Ectodermal cell (in vitro differentiated cells): ENCODE measurements at regions not wholly inside any gene's neighbourhood (a gene's known extent, or its start where the extent isn't known, plus 50 kb on each side); places are given as distances from the start of the nearest gene placed in this dataset.

Experiments used
- H3K27ac ChIP-seq: 2 replicates; pipeline ENCODE4 v1.7.0; 2013; ENCODE audit warnings: mild to moderate bottlenecking, low read depth, low read length; ENCODE audit not compliant: insufficient read depth, poor library complexity, severe bottlenecking
- H3K27me3 ChIP-seq: 2 replicates; pipeline ENCODE4 v1.7.0; 2013; ENCODE audit warnings: mild to moderate bottlenecking, low read length; ENCODE audit not compliant: insufficient read depth, control insufficient read depth, poor library complexity, severe bottlenecking
- H3K36me3 ChIP-seq: one replicate; pipeline ENCODE4 v1.7.0; 2013; ENCODE audit warnings: low read length; ENCODE audit not compliant: control insufficient read depth, insufficient read depth
- H3K4me1 ChIP-seq: one replicate; pipeline ENCODE4 v1.7.0; 2013; ENCODE audit warnings: low read length; ENCODE audit not compliant: control insufficient read depth, insufficient read depth
- H3K4me3 ChIP-seq: 2 replicates; pipeline ENCODE4 v1.7.0; 2013; ENCODE audit warnings: low read depth, low read length, control low read depth; ENCODE audit not compliant: insufficient read depth
- H3K9me3 ChIP-seq: 2 replicates; pipeline ENCODE4 v1.7.0; 2013; ENCODE audit warnings: mild to moderate bottlenecking, low read length, moderate library complexity; ENCODE audit not compliant: control insufficient read depth
- WGBS, 2 experiments: methylation state at CpG; one replicate each; pipeline ENCODE4 v1.1.7; 2013; ENCODE audit warnings: missing lambda C conversion rate in 2 of 2; 5-methylcytosine and 5-hydroxymethylcytosine counted together

GRCh38 chr2:217304582-217304981, 444.7 kb upstream of the TNP1 start:
- no peaks in the 10 kb centered on the region for H3K27me3 ChIP-seq
- H3K9me3 ChIP-seq: no peaks in the 10 kb centered on the region
- no peak overlapping the region for H3K27ac ChIP-seq
- no peak overlapping the region for H3K4me3 ChIP-seq
- H3K4me1 ChIP-seq: no peaks in the 10 kb centered on the region
- no peaks in the 10 kb centered on the region for H3K36me3 ChIP-seq

GRCh38 chr2:217302856-217303255, 443.0 kb upstream of the TNP1 start:
- Histone ChIP-seq H3K27me3 (no peaks in the 10 kb centered on the region), H3K4me1 (no peaks in the 10 kb centered on the region), H3K4me3 (no peak overlapping the region), H3K27ac (no peak overlapping the region), H3K9me3 (no peaks in the 10 kb centered on the region), H3K36me3 (no peaks in the 10 kb centered on the region)
- 92 to 95% methylated on average over 3 of the region's 3 CpGs for WGBS, 2 experiments

- Histone ChIP-seq H3K36me3 (no peaks in the 10 kb centered on the region), H3K9me3 (no peaks in the 10 kb centered on the region), H3K4me1 (no peaks in the 10 kb centered on the region), H3K27ac (no peak overlapping the region), H3K27me3 (no peaks in the 10 kb centered on the region), H3K4me3 (no peak overlapping the region)
- 91 to 93% methylated on average over 4 of the region's 4 CpGs for WGBS, 2 experiments
These were observed 441.5 kb upstream of the TNP1 start for GRCh38 chr2:217301142-217301925.

- Histone ChIP-seq H3K9me3 (no peaks in the 10 kb centered on the region), H3K4me3 (no peak overlapping the region), H3K27ac (no peak overlapping the region), H3K27me3 (no peaks in the 10 kb centered on the region), H3K4me1 (no peaks in the 10 kb centered on the region), H3K36me3 (no peaks in the 10 kb centered on the region)
- 100% methylated on average over 1 of the region's 1 CpG; no CpG with 5 or more reads in 1 of the 2 experiments for WGBS, 2 experiments
These were observed 439.7 kb upstream of the TNP1 start for GRCh38 chr2:217299590-217299989.

- Histone ChIP-seq H3K27ac (no peak overlapping the region), H3K4me1 (no peaks in the 10 kb centered on the region), H3K27me3 (no peaks in the 10 kb centered on the region), H3K4me3 (no peak overlapping the region), H3K36me3 (no peaks in the 10 kb centered on the region), H3K9me3 (no peaks in the 10 kb centered on the region)
- WGBS, 2 experiments: 89 to 100% methylated on average over 1 to 2 of the region's 2 CpGs
These were observed 437.2 kb upstream of the TNP1 start for GRCh38 chr2:217297096-217297495.

- WGBS, 2 experiments: 98 to 100% methylated on average over 2 to 4 of the region's 4 CpGs
- Histone ChIP-seq H3K4me3 (no peak overlapping the region), H3K27ac (no peak overlapping the region), H3K4me1 (peaks cover 12% of the 10 kb centered on the region), H3K27me3 (no peaks in the 10 kb centered on the region), H3K36me3 (no peaks in the 10 kb centered on the region), H3K9me3 (no peaks in the 10 kb centered on the region)
These were observed 435.0 kb upstream of the TNP1 start for GRCh38 chr2:217294818-217295217.

- Histone ChIP-seq H3K27ac (no peak overlapping the region), H3K4me1 (peaks cover 18% of the 10 kb centered on the region), H3K9me3 (no peaks in the 10 kb centered on the region), H3K27me3 (no peaks in the 10 kb centered on the region), H3K36me3 (no peaks in the 10 kb centered on the region), H3K4me3 (no peak overlapping the region)
- 82 to 85% methylated on average over 2 of the region's 2 CpGs for WGBS, 2 experiments
These were observed 434.3 kb upstream of the TNP1 start for GRCh38 chr2:217294211-217294610.

- no peak overlapping the region for H3K27ac ChIP-seq
- no peaks in the 10 kb centered on the region for H3K27me3 ChIP-seq
- H3K9me3 ChIP-seq: no peaks in the 10 kb centered on the region
- WGBS, 2 experiments: 98 to 100% methylated on average over 1 to 2 of the region's 3 CpGs
- H3K4me3 ChIP-seq: no peak overlapping the region
- no peaks in the 10 kb centered on the region for H3K36me3 ChIP-seq
- H3K4me1 ChIP-seq: peaks cover 18% of the 10 kb centered on the region
These were observed 433.7 kb upstream of the TNP1 start for GRCh38 chr2:217293607-217294006.

GRCh38 chr2:217293046-217293445, 433.2 kb upstream of the TNP1 start:
- Histone ChIP-seq H3K27me3 (no peaks in the 10 kb centered on the region), H3K4me1 (peaks cover 18% of the 10 kb centered on the region), H3K36me3 (no peaks in the 10 kb centered on the region), H3K9me3 (no peaks in the 10 kb centered on the region), H3K27ac (no peak overlapping the region), H3K4me3 (no peak overlapping the region)
- 95 to 98% methylated on average over 5 of the region's 5 CpGs for WGBS, 2 experiments

- Histone ChIP-seq H3K4me1 (peaks cover 18% of the 10 kb centered on the region), H3K27me3 (no peaks in the 10 kb centered on the region), H3K27ac (no peak overlapping the region), H3K9me3 (no peaks in the 10 kb centered on the region), H3K36me3 (no peaks in the 10 kb centered on the region), H3K4me3 (no peak overlapping the region)
- WGBS, 2 experiments: 94 to 95% methylated on average over 5 of the region's 5 CpGs
These were observed 431.4 kb upstream of the TNP1 start for GRCh38 chr2:217291259-217291658.

- no peaks in the 10 kb centered on the region for H3K36me3 ChIP-seq
- H3K9me3 ChIP-seq: no peaks in the 10 kb centered on the region
- H3K27me3 ChIP-seq: no peaks in the 10 kb centered on the region
- H3K4me1 ChIP-seq: peaks cover 18% of the 10 kb centered on the region
- no peak overlapping the region for H3K4me3 ChIP-seq
- H3K27ac ChIP-seq: no peak overlapping the region
These were observed 430.6 kb upstream of the TNP1 start for GRCh38 chr2:217290467-217290866.
